GM13977 (cell line): ENCODE measurements at regions not wholly inside any gene's neighbourhood (a gene's known extent, or its start where the extent isn't known, plus 50 kb on each side); places are given as distances from the start of the nearest gene placed in this dataset.

Experiments used
- DNase-seq: peaks from one replicate; pipeline ENCODE4 v3.0.0; 2012; ENCODE audit warnings: low spot score
- in situ Hi-C: fragments of 300-500 bp; cut with MboI; formaldehyde crosslinking; loops from one replicate; pipeline ENCODE4 v1.12.0; 2022; ENCODE audit warnings: low sequenced_read_pairs, low pct_unique_long_range_greater_than_20kb, mixed read lengths, inconsistent platforms; ENCODE audit not compliant: unreplicated experiment
- TF ChIP-seq, protein P1 (sequence below): IDR thresholded peaks from 2 replicates; pipeline ENCODE4 v1.5.1; 2012; ENCODE audit warnings: mild to moderate bottlenecking, control low read depth; ENCODE audit not compliant: insufficient read depth; ENCODE audit errors: extremely low read depth, missing control alignments

GRCh38 chr3:107055181-107055942, 321.9 kb upstream of the CCDC54 start:
- in situ Hi-C loops, result no loop called here
- TF ChIP-seq, protein P1, sequence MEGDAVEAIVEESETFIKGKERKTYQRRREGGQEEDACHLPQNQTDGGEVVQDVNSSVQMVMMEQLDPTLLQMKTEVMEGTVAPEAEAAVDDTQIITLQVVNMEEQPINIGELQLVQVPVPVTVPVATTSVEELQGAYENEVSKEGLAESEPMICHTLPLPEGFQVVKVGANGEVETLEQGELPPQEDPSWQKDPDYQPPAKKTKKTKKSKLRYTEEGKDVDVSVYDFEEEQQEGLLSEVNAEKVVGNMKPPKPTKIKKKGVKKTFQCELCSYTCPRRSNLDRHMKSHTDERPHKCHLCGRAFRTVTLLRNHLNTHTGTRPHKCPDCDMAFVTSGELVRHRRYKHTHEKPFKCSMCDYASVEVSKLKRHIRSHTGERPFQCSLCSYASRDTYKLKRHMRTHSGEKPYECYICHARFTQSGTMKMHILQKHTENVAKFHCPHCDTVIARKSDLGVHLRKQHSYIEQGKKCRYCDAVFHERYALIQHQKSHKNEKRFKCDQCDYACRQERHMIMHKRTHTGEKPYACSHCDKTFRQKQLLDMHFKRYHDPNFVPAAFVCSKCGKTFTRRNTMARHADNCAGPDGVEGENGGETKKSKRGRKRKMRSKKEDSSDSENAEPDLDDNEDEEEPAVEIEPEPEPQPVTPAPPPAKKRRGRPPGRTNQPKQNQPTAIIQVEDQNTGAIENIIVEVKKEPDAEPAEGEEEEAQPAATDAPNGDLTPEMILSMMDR, result no peak
- DNase-seq, result no peak

- in situ Hi-C loops, result no loop called here
- DNase-seq, result no peak
- TF ChIP-seq, protein P1, result no peak
These were observed 315.8 kb upstream of the CCDC54 start for GRCh38 chr3:107061466-107061865.

- no peak for DNase-seq
- in situ Hi-C loops, result no loop called here
- TF ChIP-seq, protein P1, result no peak
These were observed 314.9 kb upstream of the CCDC54 start for GRCh38 chr3:107062310-107062709.

- in situ Hi-C loops, result no loop called here
- no peak for DNase-seq
- TF ChIP-seq, protein P1, result no peak
These were observed 314.5 kb upstream of the CCDC54 start for GRCh38 chr3:107062787-107063186.

GRCh38 chr3:107063351-107063750, 313.9 kb upstream of the CCDC54 start:
- TF ChIP-seq, protein P1, result no peak
- no peak for DNase-seq
- in situ Hi-C loops, result no loop called here

- in situ Hi-C loops, result no loop called here
- DNase-seq, result peak; percentile 46
- TF ChIP-seq, protein P1, result peak; percentile 83
These were observed 312.7 kb upstream of the CCDC54 start for GRCh38 chr3:107064405-107065060.
